HEK293 (cell line): ENCODE measurements at regions not wholly inside any gene's neighbourhood (a gene's known extent, or its start where the extent isn't known, plus 50 kb on each side); places are given as distances from the start of the nearest gene placed in this dataset.

Experiments used
- CTCF ChIP-seq: fragments of 450-650 bp; formaldehyde crosslinking; IDR thresholded peaks from 2 replicates; pipeline ENCODE4 v1.5.1; 2016; ENCODE audit warnings: missing biosample characterization, missing genetic modification characterization
- HOXA7 ChIP-seq: sonication (generic); formaldehyde crosslinking; IDR thresholded peaks from 2 replicates; pipeline ENCODE4 v1.8.1; 2022; ENCODE audit warnings: missing genetic modification reagents, borderline replicate concordance
- SP2 ChIP-seq: fragments of 450-650 bp; formaldehyde crosslinking; IDR thresholded peaks from 2 replicates; pipeline ENCODE4 v1.5.1; 2016; ENCODE audit warnings: missing biosample characterization, missing genetic modification characterization
- ZBTB7A ChIP-seq: fragments of 450-650 bp; formaldehyde crosslinking; IDR thresholded peaks from 2 replicates; pipeline ENCODE4 v1.5.1; 2016; ENCODE audit warnings: low read depth, missing biosample characterization, missing genetic modification characterization
- ZNF114 ChIP-seq: fragments of 450-650 bp; formaldehyde crosslinking; IDR thresholded peaks from 2 replicates; pipeline ENCODE4 v1.5.0; 2017; ENCODE audit warnings: missing biosample characterization, missing genetic modification characterization
- ZNF146 ChIP-seq: fragments of 450-650 bp; formaldehyde crosslinking; IDR thresholded peaks from 2 replicates; pipeline ENCODE4 v1.5.1; 2016; ENCODE audit warnings: missing biosample characterization, missing genetic modification characterization
- ZNF248 ChIP-seq: fragments of 450-650 bp; formaldehyde crosslinking; IDR thresholded peaks from 2 replicates; pipeline ENCODE4 v1.5.1; 2017; ENCODE audit warnings: missing biosample characterization, missing genetic modification characterization
- ZNF26 ChIP-seq: fragments of 450-650 bp; formaldehyde crosslinking; IDR thresholded peaks from 2 replicates; pipeline ENCODE4 v1.5.1; 2016; ENCODE audit warnings: missing biosample characterization, missing genetic modification characterization
- ZNF274 ChIP-seq, 2 experiments: fragments of 200-500 bp in 1 of 2; fragments of 450-650 bp in 1 of 2; sonication (Bioruptor generic) in 1 of 2; formaldehyde crosslinking in 1 of 2; IDR thresholded peaks; 2 replicates each; pipeline versions ENCODE4 v1.5.1 to v1.6.1; 2014 to 2016; ENCODE audit warnings: borderline replicate concordance in 1 of 2, inconsistent platforms in 1 of 2, low read length in 1 of 2, missing biosample characterization in 1 of 2, missing genetic modification characterization in 1 of 2
- ZNF639 ChIP-seq: fragments of 450-650 bp; formaldehyde crosslinking; IDR thresholded peaks from 2 replicates; pipeline ENCODE4 v1.5.1; 2016; ENCODE audit warnings: missing biosample characterization, missing genetic modification characterization
- ZNF704 ChIP-seq: fragments of 450-650 bp; formaldehyde crosslinking; IDR thresholded peaks from 2 replicates; pipeline ENCODE4 v1.5.1; 2016; ENCODE audit warnings: missing biosample characterization, missing genetic modification characterization
- ZSCAN23 ChIP-seq: fragments of 450-650 bp; formaldehyde crosslinking; IDR thresholded peaks from 2 replicates; pipeline ENCODE4 v1.5.1; 2016; ENCODE audit warnings: missing biosample characterization, missing genetic modification characterization

DNA sequence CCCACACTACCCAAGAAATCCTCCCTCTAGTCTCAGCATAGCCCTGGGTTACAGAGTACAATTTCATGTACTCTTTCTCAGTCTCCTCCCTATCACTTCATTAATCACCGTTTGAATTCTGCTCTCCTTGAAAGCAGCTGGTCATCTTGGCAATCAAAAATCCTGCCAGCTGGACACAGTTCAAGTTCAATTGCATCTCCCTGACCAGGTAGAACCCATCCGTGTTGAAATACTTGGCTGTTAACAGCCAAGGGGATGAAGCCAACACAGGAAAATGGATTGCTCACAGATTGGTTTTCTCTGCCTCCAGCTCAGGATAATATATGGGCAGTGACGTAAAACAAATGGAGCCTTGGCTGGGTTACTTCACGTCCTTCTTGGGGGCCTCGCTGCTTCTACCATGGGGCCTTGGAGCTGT is 55.1 kb upstream of the GRK3 start:
- no peak for TF ChIP-seq CTCF (tag by site-specific recombination)
- no peak for TF ChIP-seq HOXA7
- TF ChIP-seq ZNF146 (tag by site-specific recombination) = no peak
- no peak for TF ChIP-seq ZNF26 (tag by site-specific recombination)
- TF ChIP-seq ZNF274 (IDR thresholded peaks at IDR 0.05; ENCODE audit: low read length) = no peak
- no peak for TF ChIP-seq ZNF274 (tag by site-specific recombination; IDR thresholded peaks at IDR 0.05; ENCODE audit: borderline replicate concordance)
- TF ChIP-seq SP2 (tag by site-specific recombination) = no peak
- TF ChIP-seq ZNF639 = no peak
- no peak for TF ChIP-seq ZNF114 (tag by site-specific recombination)
- TF ChIP-seq ZSCAN23 (tag by site-specific recombination) = no peak
- no peak for TF ChIP-seq ZNF704 (tag by site-specific recombination)
- no peak for TF ChIP-seq ZNF248
- TF ChIP-seq ZBTB7A (tag by site-specific recombination) = no peak
